HFF-Myc (cell line): ENCODE measurements at regions not wholly inside any gene's neighbourhood (a gene's known extent, or its start where the extent isn't known, plus 50 kb on each side); places are given as distances from the start of the nearest gene placed in this dataset.
"Not testable (repeated sequence)": the region's sequence is repeated elsewhere in the genome, so short reads cannot be mapped to it uniquely, and the experiment has no call there.

ENCODE experiments used
- DNase-seq: peaks from one replicate; pipeline ENCODE4 v3.0.0-alpha.2; 2011; ENCODE audit warnings: low read depth; ENCODE audit errors: extremely low read depth
- H3K4me3 ChIP-seq: replicated peaks from 2 replicates; pipeline ENCODE4 v1.5.1; 2011; ENCODE audit warnings: low read depth, mild to moderate bottlenecking, control low read depth, low read length
- CTCF ChIP-seq: IDR thresholded peaks from 2 replicates; pipeline ENCODE4 v1.5.1; 2012; ENCODE audit warnings: mild to moderate bottlenecking, low read depth, low read length, control low read depth; ENCODE audit errors: missing control alignments

DNA sequence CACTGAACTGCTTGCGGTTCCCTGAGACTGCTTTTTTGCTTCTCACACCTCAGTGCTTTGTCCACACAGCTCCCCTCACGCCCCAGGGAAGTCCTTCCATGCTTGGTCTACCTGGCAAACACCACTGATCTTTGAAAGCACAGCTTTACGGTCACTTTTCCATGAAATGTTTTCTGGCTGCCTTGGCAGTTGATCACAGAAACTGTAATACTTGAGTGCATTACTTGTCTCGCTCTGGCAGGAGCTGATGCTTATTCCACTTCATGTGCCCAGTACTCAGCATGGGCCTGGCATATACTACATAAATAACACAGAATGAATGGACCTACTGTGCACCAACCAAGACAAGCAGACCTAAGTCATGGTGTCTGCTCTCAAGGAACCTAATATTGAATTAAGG, 121.1 kb downstream of the MEX3B start:
- H3K4me3 ChIP-seq, result no peak overlapping the region
- no peak for DNase-seq
- no peak for TF ChIP-seq CTCF

DNA sequence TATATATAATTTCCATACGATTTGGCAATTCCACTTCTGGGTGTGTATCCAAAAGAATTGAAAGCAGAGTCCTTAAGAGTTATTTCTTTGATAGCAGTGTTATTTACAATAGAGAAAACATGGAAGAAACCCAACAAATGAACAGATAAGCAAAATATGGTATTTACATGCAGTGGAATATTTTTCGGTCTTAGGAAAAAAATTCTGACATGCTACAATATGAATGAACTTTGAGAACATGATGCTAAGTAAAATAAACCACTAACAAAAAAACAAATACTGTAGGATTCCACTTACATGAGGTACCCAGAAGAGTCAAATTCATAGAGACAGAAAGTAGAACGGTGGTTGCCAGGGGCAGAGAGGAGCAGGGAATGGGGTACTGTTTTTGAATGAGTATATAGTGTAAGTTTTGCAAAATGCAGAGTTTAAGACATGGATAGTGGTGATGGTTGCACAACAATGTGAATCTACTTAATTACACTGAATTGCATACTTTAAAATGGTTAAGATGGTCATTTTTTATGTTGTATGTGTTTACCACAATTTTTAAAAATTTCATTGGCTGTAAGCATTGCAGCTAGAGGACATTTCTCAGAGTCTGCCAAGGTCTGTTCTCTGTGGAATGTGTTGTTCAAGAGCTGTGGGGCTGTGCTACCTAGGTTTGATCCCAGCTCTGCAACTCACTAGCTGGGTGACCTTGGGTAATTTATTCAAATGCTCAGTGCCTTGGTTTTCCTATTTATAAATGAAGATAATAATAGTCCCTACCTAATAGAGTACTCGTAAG, 122.1 kb downstream of the MEX3B start:
- TF ChIP-seq CTCF, result no peak
- DNase-seq, result no peak

DNA sequence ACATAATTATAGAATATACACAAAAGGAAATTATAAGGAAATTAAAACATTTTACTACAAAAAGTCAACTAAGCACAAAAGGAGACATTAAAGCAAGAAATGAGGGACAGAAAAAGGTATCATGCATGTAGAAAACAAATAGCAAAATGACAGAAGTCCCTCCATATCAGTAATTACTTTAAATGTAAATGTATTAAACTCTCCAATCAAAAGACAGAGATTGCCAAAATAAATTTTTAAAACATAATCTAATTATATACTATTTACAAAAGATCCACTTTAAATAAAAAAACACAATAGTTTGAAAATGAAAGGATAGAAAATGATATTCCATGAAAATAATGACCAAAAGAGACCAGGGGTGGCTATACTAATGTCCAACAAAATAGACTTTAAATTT, 123.7 kb downstream of the MEX3B start:
- no peak for DNase-seq
- no peak overlapping the region for H3K4me3 ChIP-seq
- no peak for TF ChIP-seq CTCF

More for the DNA sequence above, 122.1 kb downstream of the MEX3B start:
- H3K4me3 ChIP-seq, result no peak overlapping the region

- no peak overlapping the region for H3K4me3 ChIP-seq
- TF ChIP-seq CTCF, result no peak
- DNase-seq, result no peak
Measured at GRCh38 chr15:81921163-81921562, 124.7 kb downstream of the MEX3B start.

GRCh38 chr15:81918767-81919166, 127.1 kb downstream of the MEX3B start:
- not testable (repeated sequence) for DNase-seq, H3K4me3 ChIP-seq

DNA sequence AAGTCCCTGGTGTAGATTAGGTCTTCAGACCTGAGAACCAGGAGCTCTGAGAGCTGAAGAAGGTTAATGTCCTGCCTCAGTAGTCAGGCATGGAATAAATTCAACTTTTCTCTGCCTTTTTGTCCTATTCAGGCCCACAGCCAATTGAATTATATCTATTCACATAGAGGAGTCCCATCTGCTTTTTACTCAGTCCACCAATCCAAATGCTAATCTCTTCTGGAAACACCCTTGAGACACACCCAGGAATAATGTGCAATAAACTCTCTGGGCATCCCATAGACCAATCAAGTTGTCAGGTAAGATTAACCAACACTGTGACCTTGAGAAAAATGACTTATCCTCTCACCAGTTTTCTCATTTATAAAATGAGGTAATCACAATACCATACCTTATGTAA, 129.4 kb downstream of the MEX3B start:
- H3K4me3 ChIP-seq, result no peak overlapping the region
- no peak for TF ChIP-seq CTCF
- no peak for DNase-seq

DNA sequence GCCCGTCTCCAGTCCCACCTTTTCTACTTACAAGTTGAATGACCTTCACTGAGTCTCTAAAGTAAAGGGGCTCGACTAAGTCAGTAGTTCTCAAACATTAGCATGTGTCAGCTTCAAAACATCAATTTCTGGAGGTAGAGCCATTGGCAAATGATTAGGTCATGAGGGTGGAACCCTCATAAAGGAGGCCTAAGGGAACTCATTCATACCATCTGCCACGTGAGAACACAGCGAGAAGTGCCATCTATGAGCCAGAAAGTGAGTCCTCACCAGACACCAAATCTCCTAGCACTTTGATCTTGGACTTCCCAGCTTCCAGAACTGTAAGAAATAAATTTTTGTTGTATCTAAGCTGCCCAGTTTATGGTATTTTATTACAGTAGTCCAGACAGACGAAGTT, 129.8 kb downstream of the MEX3B start:
- TF ChIP-seq CTCF, result no peak
- no peak for DNase-seq
- no peak overlapping the region for H3K4me3 ChIP-seq
